DOHH2 (cell line): ENCODE measurements at regions not wholly inside any gene's neighbourhood (a gene's known extent, or its start where the extent isn't known, plus 50 kb on each side); places are given as distances from the start of the nearest gene placed in this dataset.

Experiments
- H3F3A ChIP-seq: fragments of 200-600 bp; sonication (generic), shearing (Covaris generic); 2 replicates; pipeline ENCODE4 v1.6.0; 2016; ENCODE audit warnings: antibody characterized with exemption, mild to moderate bottlenecking; ENCODE audit not compliant: control insufficient read depth, insufficient read depth
- H3K27ac ChIP-seq: fragments of 200-600 bp; sonication (generic); 2 replicates; pipeline ENCODE4 v1.5.1; 2014; ENCODE audit warnings: low read depth, mild to moderate bottlenecking, low read length, moderate library complexity
- H3K27me3 ChIP-seq: fragments of 200-600 bp; sonication (generic); 2 replicates; pipeline ENCODE4 v1.6.1; 2014; ENCODE audit warnings: mild to moderate bottlenecking, low read length, mixed read lengths; ENCODE audit not compliant: control insufficient read depth
- H3K36me3 ChIP-seq: fragments of 200-600 bp; sonication (generic); 2 replicates; pipeline ENCODE4 v1.6.1; 2014; ENCODE audit warnings: mild to moderate bottlenecking, low read length, moderate library complexity, mixed read lengths; ENCODE audit not compliant: control insufficient read depth
- H3K4me1 ChIP-seq: fragments of 200-600 bp; sonication (generic); 2 replicates; pipeline ENCODE4 v1.6.1; 2014; ENCODE audit warnings: mild to moderate bottlenecking, low read length, mixed read lengths; ENCODE audit not compliant: control insufficient read depth
- H3K4me2 ChIP-seq: fragments of 200-600 bp; sonication (generic); 2 replicates; pipeline ENCODE4 v1.6.0; 2014; ENCODE audit warnings: mild to moderate bottlenecking, low read length, moderate library complexity
- H3K4me3 ChIP-seq: fragments of 200-600 bp; sonication (generic); 2 replicates; pipeline ENCODE4 v1.5.1; 2014; ENCODE audit warnings: mild to moderate bottlenecking, low read length, mixed read lengths
- H3K79me2 ChIP-seq: fragments of 200-600 bp; sonication (generic); 2 replicates; pipeline ENCODE4 v1.6.1; 2014; ENCODE audit warnings: mild to moderate bottlenecking, low read length, mixed read lengths; ENCODE audit not compliant: control insufficient read depth
- H3K9me2 ChIP-seq: fragments of 200-600 bp; sonication (generic); replicated peaks from 2 replicates; pipeline ENCODE4 v1.6.1; 2014; ENCODE audit warnings: mild to moderate bottlenecking, low read length, mixed read lengths; ENCODE audit not compliant: control insufficient read depth
- H3K9me3 ChIP-seq: fragments of 200-600 bp; sonication (generic); 2 replicates; pipeline ENCODE4 v1.6.1; 2014; ENCODE audit warnings: antibody characterized with exemption, low read length, mixed read lengths; ENCODE audit not compliant: control insufficient read depth, insufficient read depth
- H4K20me1 ChIP-seq: fragments of 200-600 bp; sonication (generic); 2 replicates; pipeline ENCODE4 v1.6.0; 2014; ENCODE audit warnings: low read depth, mild to moderate bottlenecking, antibody characterized with exemption, low read length, moderate library complexity; ENCODE audit not compliant: control insufficient read depth, insufficient read depth
- EZH2phosphoT487 ChIP-seq: fragments of 200-600 bp; sonication (generic); IDR thresholded peaks from 2 replicates; pipeline ENCODE4 v1.6.1; 2017; ENCODE audit warnings: borderline replicate concordance, mild to moderate bottlenecking, antibody characterized with exemption, low read length, moderate library complexity, mixed read lengths
- TF ChIP-seq, protein P1 (sequence below): fragments of 200-600 bp; sonication (generic); IDR thresholded peaks from one replicate; pipeline ENCODE4 v1.5.1; 2014; ENCODE audit warnings: antibody characterized with exemption, mild to moderate bottlenecking, low read depth, low read length; ENCODE audit not compliant: poor library complexity, severe bottlenecking

GRCh38 chr6:82651845-82652335 lies 288.3 kb downstream of the TPBG start:
- H3K36me3 ChIP-seq, result no peaks in the 10 kb centered on the region
- no peaks in the 10 kb centered on the region for H3K4me1 ChIP-seq
- no peaks in the 10 kb centered on the region for H3F3A ChIP-seq
- no peaks in the 10 kb centered on the region for H3K79me2 ChIP-seq
- no peak overlapping the region for H3K4me2 ChIP-seq
- H3K9me2 ChIP-seq, result no peaks in the 10 kb centered on the region
- H3K4me3 ChIP-seq, result no peak overlapping the region
- no peak for TF ChIP-seq EZH2phosphoT487
- TF ChIP-seq, protein P1, sequence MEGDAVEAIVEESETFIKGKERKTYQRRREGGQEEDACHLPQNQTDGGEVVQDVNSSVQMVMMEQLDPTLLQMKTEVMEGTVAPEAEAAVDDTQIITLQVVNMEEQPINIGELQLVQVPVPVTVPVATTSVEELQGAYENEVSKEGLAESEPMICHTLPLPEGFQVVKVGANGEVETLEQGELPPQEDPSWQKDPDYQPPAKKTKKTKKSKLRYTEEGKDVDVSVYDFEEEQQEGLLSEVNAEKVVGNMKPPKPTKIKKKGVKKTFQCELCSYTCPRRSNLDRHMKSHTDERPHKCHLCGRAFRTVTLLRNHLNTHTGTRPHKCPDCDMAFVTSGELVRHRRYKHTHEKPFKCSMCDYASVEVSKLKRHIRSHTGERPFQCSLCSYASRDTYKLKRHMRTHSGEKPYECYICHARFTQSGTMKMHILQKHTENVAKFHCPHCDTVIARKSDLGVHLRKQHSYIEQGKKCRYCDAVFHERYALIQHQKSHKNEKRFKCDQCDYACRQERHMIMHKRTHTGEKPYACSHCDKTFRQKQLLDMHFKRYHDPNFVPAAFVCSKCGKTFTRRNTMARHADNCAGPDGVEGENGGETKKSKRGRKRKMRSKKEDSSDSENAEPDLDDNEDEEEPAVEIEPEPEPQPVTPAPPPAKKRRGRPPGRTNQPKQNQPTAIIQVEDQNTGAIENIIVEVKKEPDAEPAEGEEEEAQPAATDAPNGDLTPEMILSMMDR, result no peak
- no peaks in the 10 kb centered on the region for H3K27me3 ChIP-seq
- H4K20me1 ChIP-seq, result no peaks in the 10 kb centered on the region
- no peaks in the 10 kb centered on the region for H3K9me3 ChIP-seq
- no peak overlapping the region for H3K27ac ChIP-seq

DNA sequence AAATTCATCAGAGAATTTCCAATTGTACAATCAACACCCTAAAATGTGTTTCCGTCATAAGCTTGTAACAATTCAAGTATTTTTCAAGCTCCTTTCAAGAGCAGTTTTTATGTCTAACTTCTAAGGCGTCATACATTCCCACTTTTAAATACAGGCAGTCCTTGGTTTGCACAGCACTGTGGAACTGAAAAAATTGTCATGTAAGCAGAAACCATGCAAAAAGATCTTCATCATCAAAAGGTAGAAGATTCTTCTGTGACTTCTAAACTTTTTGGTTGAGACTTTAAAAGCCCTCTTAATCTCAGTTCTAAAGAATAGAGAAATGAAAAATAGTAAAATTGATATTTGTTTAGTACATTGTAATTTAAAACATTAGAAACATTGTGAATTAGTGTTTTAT lies 315.6 kb downstream of the TPBG start:
- no peaks in the 10 kb centered on the region for H4K20me1 ChIP-seq
- no peak for TF ChIP-seq EZH2phosphoT487
- TF ChIP-seq, protein P1, result no peak
- H3K4me1 ChIP-seq, result no peaks in the 10 kb centered on the region
- H3K27me3 ChIP-seq, result no peaks in the 10 kb centered on the region
- H3K4me3 ChIP-seq, result no peak overlapping the region
- no peaks in the 10 kb centered on the region for H3K9me2 ChIP-seq
- H3K9me3 ChIP-seq, result peaks cover 3% of the 10 kb centered on the region; the same call in 1 of the 2 replicates
- H3K27ac ChIP-seq, result no peak overlapping the region
- no peaks in the 10 kb centered on the region for H3K36me3 ChIP-seq
- no peaks in the 10 kb centered on the region for H3F3A ChIP-seq
- H3K4me2 ChIP-seq, result no peak overlapping the region
- no peaks in the 10 kb centered on the region for H3K79me2 ChIP-seq

DNA sequence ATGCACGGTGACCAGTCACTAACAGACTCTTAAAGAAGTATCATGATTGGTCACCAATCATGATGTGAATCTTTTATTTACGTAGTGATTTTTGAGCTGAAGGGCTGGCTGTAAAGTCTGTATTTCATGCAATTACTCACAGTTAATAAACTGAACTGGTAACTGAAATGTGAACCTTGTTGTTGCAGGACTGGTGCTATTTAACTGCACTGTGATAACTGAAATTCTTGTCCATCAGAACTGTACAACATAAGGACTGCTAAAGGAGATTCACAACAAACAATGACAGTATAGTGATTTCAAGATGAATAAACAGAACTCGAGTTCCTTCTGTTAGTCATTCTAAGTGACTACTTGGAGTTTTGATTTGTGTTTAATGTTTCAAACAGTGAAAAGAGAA lies 316.6 kb downstream of the TPBG start:
- no peaks in the 10 kb centered on the region for H3K27me3 ChIP-seq
- no peak overlapping the region for H3K4me3 ChIP-seq
- no peaks in the 10 kb centered on the region for H3K4me1 ChIP-seq
- H3K36me3 ChIP-seq, result no peaks in the 10 kb centered on the region
- H3K27ac ChIP-seq, result no peak overlapping the region
- TF ChIP-seq EZH2phosphoT487, result no peak
- TF ChIP-seq, protein P1, result no peak
- H3K9me2 ChIP-seq, result no peaks in the 10 kb centered on the region
- H3K9me3 ChIP-seq, result peaks cover 3% of the 10 kb centered on the region; the same call in 1 of the 2 replicates
- no peak overlapping the region for H3K4me2 ChIP-seq
- no peaks in the 10 kb centered on the region for H3F3A ChIP-seq
- H4K20me1 ChIP-seq, result no peaks in the 10 kb centered on the region
- no peaks in the 10 kb centered on the region for H3K79me2 ChIP-seq
